HCT116 (cell line): ENCODE measurements at regions not wholly inside any gene's neighbourhood (a gene's known extent, or its start where the extent isn't known, plus 50 kb on each side); places are given as distances from the start of the nearest gene placed in this dataset.

ENCODE experiments used
- ATAC-seq: fragments of 200-7000 bp; cut with Tn5 transposase; 2 replicates; pipeline ENCODE4 v1.9.1; 2020; ENCODE audit warnings: mild to moderate bottlenecking, moderate library complexity
- BruUV-seq: library from RNA; stranded (reverse); fragments of 400-500 nt; replicated peaks from 2 replicates; lab custom pipeline; 2021; lab: Mats Ljungman, UMichigan
- CTCF ChIA-PET: fragments of 300-600 bp; sonication (Branson Sonifier 250); formaldehyde crosslinking; loops from one replicate; lab custom pipeline; 2021; ENCODE audit warnings: antibody characterized with exemption; lab: Charles Lee
- POLR2A ChIA-PET: fragments of 300-600, 350-600 bp; sonication (Branson Sonifier 250); formaldehyde crosslinking; loops from one replicate; lab custom pipeline; 2021; ENCODE audit warnings: antibody characterized with exemption; lab: Charles Lee
- RAD21 ChIA-PET, 2 experiments: fragments of 300-600 bp; sonication (Branson Sonifier 250); formaldehyde crosslinking; loops; one replicate each; lab custom pipeline; 2023; ENCODE audit warnings: low total read pairs in 2 of 2; ENCODE audit not compliant: uncharacterized antibody in 2 of 2, unreplicated experiment in 2 of 2, low non-redundant PET in 1 of 2; lab: Charles Lee
- DNase-seq: peaks from one replicate; pipeline ENCODE4 v3.0.0-alpha.2; 2010; ENCODE audit warnings: low read depth, low spot score
- H2AFZ ChIP-seq: fragments of 200-600 bp; shearing (Covaris generic), sonication (generic); 2 replicates; pipeline ENCODE4 v1.6.1; 2017; ENCODE audit warnings: low read depth, mixed run types, mixed read lengths, antibody characterized with exemption, low read length; ENCODE audit not compliant: poor library complexity, severe bottlenecking
- H3K27ac ChIP-seq: 2 replicates; pipeline ENCODE4 v1.5.1; 2012; ENCODE audit warnings: low read depth, low read length
- H3K27me3 ChIP-seq: fragments of 200-600 bp; sonication (generic); 2 replicates; pipeline ENCODE4 v1.6.1; 2016; ENCODE audit warnings: mixed run types, low read length, mixed read lengths; ENCODE audit not compliant: insufficient read depth
- H3K36me3 ChIP-seq, 2 experiments: fragments of 200-500 bp in 1 of 2; fragments of 200-600 bp in 1 of 2; sonication (Bioruptor generic) in 1 of 2; sonication (generic) in 1 of 2; 2 replicates each; pipeline versions ENCODE4 v1.5.1 to v1.6.1; 2014 to 2016; ENCODE audit warnings: low read length in 2 of 2, inconsistent platforms in 1 of 2, mixed read lengths in 1 of 2, mixed run types in 1 of 2; ENCODE audit not compliant: insufficient read depth in 2 of 2, control insufficient read depth in 1 of 2
- H3K4me1 ChIP-seq, 2 experiments: fragments of 200-600 bp in 1 of 2; sonication (generic) in 1 of 2; 2 replicates each; pipeline versions ENCODE4 v1.5.1 to v1.6.1; 2012 to 2017; ENCODE audit warnings: low read length in 2 of 2, inconsistent platforms in 1 of 2, mild to moderate bottlenecking in 1 of 2, mixed read lengths in 1 of 2, mixed run types in 1 of 2, moderate library complexity in 1 of 2; ENCODE audit not compliant: insufficient read depth in 2 of 2, control insufficient read depth in 1 of 2
- H3K4me2 ChIP-seq: fragments of 200-600 bp; sonication (generic); 2 replicates; pipeline ENCODE4 v1.6.1; 2017; ENCODE audit warnings: mixed run types, low read length, mixed read lengths
- H3K4me3 ChIP-seq, 2 experiments: fragments of 200-600 bp in 1 of 2; sonication (generic) in 1 of 2; replicated peaks in 1 of 2; 2 replicates each; pipeline ENCODE4 v1.5.1; 2011 to 2016; ENCODE audit warnings: low read length in 2 of 2, control low read depth in 1 of 2, low read depth in 1 of 2, mild to moderate bottlenecking in 1 of 2, mixed read lengths in 1 of 2, mixed run types in 1 of 2
- H3K79me2 ChIP-seq: fragments of 200-600 bp; sonication (generic); 2 replicates; pipeline ENCODE4 v1.6.1; 2017; ENCODE audit warnings: mild to moderate bottlenecking, mixed run types, low read length, moderate library complexity, mixed read lengths; ENCODE audit not compliant: insufficient read depth
- H3K9ac ChIP-seq: fragments of 200-600 bp; sonication (generic); 2 replicates; pipeline ENCODE4 v1.6.1; 2016; ENCODE audit warnings: low read length, mixed read lengths
- H3K9me2 ChIP-seq: fragments of 200-600 bp; sonication (generic), shearing (Covaris generic); 2 replicates; pipeline ENCODE4 v1.6.1; 2017; ENCODE audit warnings: mixed run types, mild to moderate bottlenecking, moderate library complexity; ENCODE audit not compliant: insufficient read depth
- H3K9me3 ChIP-seq, 2 experiments: fragments of 200-500 bp in 1 of 2; fragments of 200-600 bp in 1 of 2; sonication (Bioruptor generic) in 1 of 2; sonication (generic) in 1 of 2; 2 replicates each; pipeline ENCODE4 v1.6.1; 2014 to 2017; ENCODE audit warnings: low read length in 2 of 2, mixed read lengths in 2 of 2, inconsistent platforms in 1 of 2, low read depth in 1 of 2, mild to moderate bottlenecking in 1 of 2, mixed run types in 1 of 2, moderate library complexity in 1 of 2; ENCODE audit not compliant: control insufficient read depth in 1 of 2, insufficient read depth in 1 of 2
- H4K20me1 ChIP-seq: fragments of 200-600 bp; sonication (generic), shearing (Covaris generic); 2 replicates; pipeline ENCODE4 v1.6.1; 2017; ENCODE audit warnings: mixed run types, mild to moderate bottlenecking, moderate library complexity; ENCODE audit not compliant: insufficient read depth
- RAD21 ChIP-seq: IDR thresholded peaks from 2 replicates; pipeline ENCODE4 v1.6.1; 2012; ENCODE audit warnings: low read depth, mild to moderate bottlenecking
- ZNF274 ChIP-seq: fragments of 200-500 bp; sonication (Bioruptor generic); IDR thresholded peaks from 2 replicates; pipeline ENCODE4 v1.6.1; 2014; ENCODE audit warnings: mild to moderate bottlenecking, low read depth, low read length, inconsistent platforms
- intact Hi-C: fragments of 100-400 bp; cut with micrococcal nuclease; formaldehyde crosslinking; loops from 2 replicates; pipeline ENCODE4 v1.10.0; 2022
- TF ChIP-seq, protein P1 (sequence below), 3 experiments: fragments of 200-600 bp in 1 of 3; sonication (generic) in 1 of 3; IDR thresholded peaks in 2 of 3; conservative IDR thresholded peaks in 1 of 3; 2 replicates each; pipeline ENCODE4 v1.5.1; 2012 to 2017; ENCODE audit warnings: low read depth in 2 of 3, low read length in 2 of 3, antibody characterized with exemption in 1 of 3, borderline replicate concordance in 1 of 3, control low read depth in 1 of 3, mild to moderate bottlenecking in 1 of 3, mixed read lengths in 1 of 3, mixed run types in 1 of 3, moderate library complexity in 1 of 3; ENCODE audit not compliant: insufficient read depth in 1 of 3

GRCh38 chr13:80481588-80481987 is 140.7 kb upstream of the SPRY2 start:
- Histone ChIP-seq H3K79me2 (no peaks in the 10 kb centered on the region), H4K20me1 (no peaks in the 10 kb centered on the region), H3K9ac (no peak overlapping the region), H3K4me3 (no peak overlapping the region), H3K9me3 (no peaks in the 10 kb centered on the region; a peak in 1 of 4 replicates), H3K27ac (no peak overlapping the region), H3K27me3 (no peaks in the 10 kb centered on the region), H2AFZ (no peak overlapping the region), H3K36me3 (no peaks in the 10 kb centered on the region), H3K4me2 (no peak overlapping the region), H3K9me2 (no peaks in the 10 kb centered on the region), H3K4me1 (no peaks in the 10 kb centered on the region)
- ChIA-PET CTCF (no interaction called here), RAD21 (no interaction called here), POLR2A (no interaction called here)
- TF ChIP-seq, protein P1, sequence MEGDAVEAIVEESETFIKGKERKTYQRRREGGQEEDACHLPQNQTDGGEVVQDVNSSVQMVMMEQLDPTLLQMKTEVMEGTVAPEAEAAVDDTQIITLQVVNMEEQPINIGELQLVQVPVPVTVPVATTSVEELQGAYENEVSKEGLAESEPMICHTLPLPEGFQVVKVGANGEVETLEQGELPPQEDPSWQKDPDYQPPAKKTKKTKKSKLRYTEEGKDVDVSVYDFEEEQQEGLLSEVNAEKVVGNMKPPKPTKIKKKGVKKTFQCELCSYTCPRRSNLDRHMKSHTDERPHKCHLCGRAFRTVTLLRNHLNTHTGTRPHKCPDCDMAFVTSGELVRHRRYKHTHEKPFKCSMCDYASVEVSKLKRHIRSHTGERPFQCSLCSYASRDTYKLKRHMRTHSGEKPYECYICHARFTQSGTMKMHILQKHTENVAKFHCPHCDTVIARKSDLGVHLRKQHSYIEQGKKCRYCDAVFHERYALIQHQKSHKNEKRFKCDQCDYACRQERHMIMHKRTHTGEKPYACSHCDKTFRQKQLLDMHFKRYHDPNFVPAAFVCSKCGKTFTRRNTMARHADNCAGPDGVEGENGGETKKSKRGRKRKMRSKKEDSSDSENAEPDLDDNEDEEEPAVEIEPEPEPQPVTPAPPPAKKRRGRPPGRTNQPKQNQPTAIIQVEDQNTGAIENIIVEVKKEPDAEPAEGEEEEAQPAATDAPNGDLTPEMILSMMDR (IDR thresholded peaks at IDR 0.05 in 2 of 3, conservative IDR thresholded peaks at IDR 0.05 in 1 of 3; ENCODE audit: borderline replicate concordance in 1 of 3, insufficient read depth in 1 of 3, low read depth in 2 of 3, low read length in 2 of 3): no peak
- no peak for TF ChIP-seq RAD21
- intact Hi-C loops: no loop called here
- DNase-seq (no peak), ATAC-seq (no peak)
- no TSS peak for BruUV-seq

DNA sequence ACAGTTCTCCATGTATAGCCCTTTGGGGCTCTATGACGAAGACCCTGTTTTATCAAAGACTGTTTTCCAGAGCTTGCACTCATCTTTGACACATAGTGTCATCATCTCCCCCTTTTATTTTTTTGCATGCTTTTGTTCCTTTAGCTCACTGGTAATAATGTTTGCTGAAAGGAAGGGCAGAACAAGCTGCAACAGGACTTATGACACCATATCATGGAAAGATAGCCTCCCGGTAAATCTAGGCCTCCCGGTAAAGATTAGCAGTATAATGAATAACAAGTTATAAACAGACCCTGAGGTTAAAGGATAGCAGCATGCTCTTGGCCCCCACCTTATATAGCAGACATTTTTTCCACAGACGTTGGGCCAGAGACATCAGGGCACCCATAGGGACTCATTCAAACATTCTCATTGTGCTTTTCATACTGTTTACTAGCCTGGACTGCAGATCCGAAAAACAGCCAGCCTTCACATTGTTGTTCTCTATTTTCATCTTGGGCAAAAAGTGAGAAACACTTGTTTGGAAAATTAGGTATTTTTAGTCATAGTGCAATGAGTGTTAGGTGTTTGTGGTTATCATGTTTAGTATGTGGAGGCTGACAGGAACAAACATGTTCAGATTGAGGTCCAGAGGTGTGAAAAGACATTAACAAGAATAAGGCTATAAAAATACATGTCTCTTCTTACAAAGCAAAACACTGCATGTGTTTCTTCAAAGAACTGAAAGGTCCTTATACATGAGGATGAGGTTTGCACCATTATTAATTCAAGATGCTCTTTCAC is 136.9 kb upstream of the SPRY2 start:
- Histone ChIP-seq H3K4me2 (no peak overlapping the region), H4K20me1 (no peaks in the 10 kb centered on the region), H3K4me3 (no peak overlapping the region), H3K27ac (no peak overlapping the region), H3K9me2 (no peaks in the 10 kb centered on the region), H3K4me1 (no peaks in the 10 kb centered on the region), H3K9me3 (no peaks in the 10 kb centered on the region), H3K36me3 (no peaks in the 10 kb centered on the region), H3K9ac (no peak overlapping the region), H3K79me2 (no peaks in the 10 kb centered on the region), H2AFZ (no peak overlapping the region), H3K27me3 (no peaks in the 10 kb centered on the region)
- TF ChIP-seq ZNF274: no peak
- ChIA-PET POLR2A (no interaction called here), CTCF (no interaction called here), RAD21 (no interaction called here)
- intact Hi-C loops: no loop called here
- no TSS peak for BruUV-seq
- no peak for DNase-seq
- no peak for ATAC-seq
